ENCODE measurements at regions not wholly inside any gene's neighbourhood (a gene's known extent, or its start where the extent isn't known, plus 50 kb on each side); places are given as distances from the start of the nearest gene placed in this dataset.

GRCh38 chr18:40738321-40738880 is 1216.6 kb upstream of the PIK3C3 start:
- H2AFZ ChIP-seq (ENCODE audit: low read depth, low read length) = no peak overlapping the region
- DNase-seq (ENCODE audit: low read depth) = no peak
- no peak overlapping the region for H3K27ac ChIP-seq (ENCODE audit: low read depth, low read length)
- no peak overlapping the region for H3K27ac Mint-ChIP-seq (ENCODE audit: unreplicated experiment)
- TF ChIP-seq EZH2 (IDR thresholded peaks at IDR 0.05; ENCODE audit: insufficient read depth, low read length) = no peak
- TF ChIP-seq CTCF (IDR thresholded peaks at IDR 0.05; ENCODE audit: insufficient read depth, low read depth, low read length) = no peak
- no peaks in the 10 kb centered on the region for H3K9me3 ChIP-seq (ENCODE audit: insufficient read depth, low read depth, low read length)
- H3K36me3 Mint-ChIP-seq (ENCODE audit: low read depth, unreplicated experiment) = no peaks in the 10 kb centered on the region
- no peak overlapping the region for H3K9ac ChIP-seq (ENCODE audit: low read length)
- H3K4me1 ChIP-seq (ENCODE audit: insufficient read depth, low read length) = no peaks in the 10 kb centered on the region
- H3K27me3 ChIP-seq (ENCODE audit: insufficient read depth, low read length) = no peaks in the 10 kb centered on the region
- H3K4me1 Mint-ChIP-seq (ENCODE audit: low read depth, unreplicated experiment) = no peaks in the 10 kb centered on the region
- H3K79me2 ChIP-seq (ENCODE audit: insufficient read depth, low read length) = no peaks in the 10 kb centered on the region
- H3K27me3 Mint-ChIP-seq (ENCODE audit: low read depth, unreplicated experiment) = no peaks in the 10 kb centered on the region
- no peaks in the 10 kb centered on the region for H4K20me1 ChIP-seq (ENCODE audit: insufficient read depth, low read length)
- FAIRE-seq = no peak
- H3K4me2 ChIP-seq (ENCODE audit: low read length) = no peak overlapping the region
- H3K9me3 Mint-ChIP-seq (ENCODE audit: unreplicated experiment) = no peaks in the 10 kb centered on the region
- H3K4me3 ChIP-seq (ENCODE audit: insufficient read depth, low read depth, low read length) = no peak overlapping the region
- no peaks in the 10 kb centered on the region for H3K36me3 ChIP-seq (ENCODE audit: insufficient read depth, low read length)
- H3K4me3 Mint-ChIP-seq (ENCODE audit: unreplicated experiment) = no peak overlapping the region

- Histone ChIP-seq H4K20me1 (ENCODE audit: insufficient read depth, low read length) (no peaks in the 10 kb centered on the region), H3K4me3 (ENCODE audit: insufficient read depth, low read depth, low read length) (no peak overlapping the region), H3K9me3 (ENCODE audit: insufficient read depth, low read depth, low read length) (no peaks in the 10 kb centered on the region), H3K9ac (ENCODE audit: low read length) (no peak overlapping the region), H3K4me2 (ENCODE audit: low read length) (no peak overlapping the region), H3K79me2 (ENCODE audit: insufficient read depth, low read length) (no peaks in the 10 kb centered on the region), H3K4me1 (ENCODE audit: insufficient read depth, low read length) (no peaks in the 10 kb centered on the region), H2AFZ (ENCODE audit: low read depth, low read length) (no peak overlapping the region), H3K36me3 (ENCODE audit: insufficient read depth, low read length) (no peaks in the 10 kb centered on the region), H3K27me3 (ENCODE audit: insufficient read depth, low read length) (no peaks in the 10 kb centered on the region), H3K27ac (ENCODE audit: low read depth, low read length) (no peak overlapping the region)
- FAIRE-seq (no peak), DNase-seq (ENCODE audit: low read depth) (no peak)
- no peaks in the 10 kb centered on the region for H3K27me3 Mint-ChIP-seq (ENCODE audit: low read depth, unreplicated experiment)
- TF ChIP-seq EZH2 (IDR thresholded peaks at IDR 0.05; ENCODE audit: insufficient read depth, low read length) (no peak), CTCF (IDR thresholded peaks at IDR 0.05; ENCODE audit: insufficient read depth, low read depth, low read length) (no peak)
- H3K4me1 Mint-ChIP-seq (ENCODE audit: low read depth, unreplicated experiment) = peaks cover 14% of the 10 kb centered on the region
- H3K27ac Mint-ChIP-seq (ENCODE audit: unreplicated experiment) = no peak overlapping the region
- H3K9me3 Mint-ChIP-seq (ENCODE audit: unreplicated experiment) = no peaks in the 10 kb centered on the region
- H3K36me3 Mint-ChIP-seq (ENCODE audit: low read depth, unreplicated experiment) = no peaks in the 10 kb centered on the region
- H3K4me3 Mint-ChIP-seq (ENCODE audit: unreplicated experiment) = no peak overlapping the region
Observed at GRCh38 chr18:40708726-40709125, 1246.3 kb upstream of the PIK3C3 start.

GRCh38 chr18:40707797-40708196 is 1247.2 kb upstream of the PIK3C3 start:
- no peak for DNase-seq (ENCODE audit: low read depth)
- H3K4me1 ChIP-seq (ENCODE audit: insufficient read depth, low read length) = no peaks in the 10 kb centered on the region
- peaks cover 14% of the 10 kb centered on the region for H3K4me1 Mint-ChIP-seq (ENCODE audit: low read depth, unreplicated experiment)
- H3K4me3 Mint-ChIP-seq (ENCODE audit: unreplicated experiment) = no peak overlapping the region
- H3K79me2 ChIP-seq (ENCODE audit: insufficient read depth, low read length) = no peaks in the 10 kb centered on the region
- H3K9me3 ChIP-seq (ENCODE audit: insufficient read depth, low read depth, low read length) = no peaks in the 10 kb centered on the region
- H2AFZ ChIP-seq (ENCODE audit: low read depth, low read length) = no peak overlapping the region
- no peaks in the 10 kb centered on the region for H3K27me3 ChIP-seq (ENCODE audit: insufficient read depth, low read length)
- H3K27ac ChIP-seq (ENCODE audit: low read depth, low read length) = no peak overlapping the region
- H3K4me3 ChIP-seq (ENCODE audit: insufficient read depth, low read depth, low read length) = no peak overlapping the region
- H3K9ac ChIP-seq (ENCODE audit: low read length) = no peak overlapping the region
- FAIRE-seq = no peak
- no peak overlapping the region for H3K27ac Mint-ChIP-seq (ENCODE audit: unreplicated experiment)
- H3K27me3 Mint-ChIP-seq (ENCODE audit: low read depth, unreplicated experiment) = no peaks in the 10 kb centered on the region
- H4K20me1 ChIP-seq (ENCODE audit: insufficient read depth, low read length) = no peaks in the 10 kb centered on the region
- no peaks in the 10 kb centered on the region for H3K36me3 ChIP-seq (ENCODE audit: insufficient read depth, low read length)
- H3K9me3 Mint-ChIP-seq (ENCODE audit: unreplicated experiment) = no peaks in the 10 kb centered on the region
- H3K4me2 ChIP-seq (ENCODE audit: low read length) = no peak overlapping the region
- TF ChIP-seq CTCF (IDR thresholded peaks at IDR 0.05; ENCODE audit: insufficient read depth, low read depth, low read length) (no peak), EZH2 (IDR thresholded peaks at IDR 0.05; ENCODE audit: insufficient read depth, low read length) (no peak)
- no peaks in the 10 kb centered on the region for H3K36me3 Mint-ChIP-seq (ENCODE audit: low read depth, unreplicated experiment)
